GM18502 (cell line): ENCODE measurements at regions not wholly inside any gene's neighbourhood (a gene's known extent, or its start where the extent isn't known, plus 50 kb on each side); places are given as distances from the start of the nearest gene placed in this dataset.

Source experiments
- ATAC-seq: cut with Tn5 transposase; IDR thresholded peaks from one replicate; pipeline ENCODE4 v1.9.1; 2021; ENCODE audit warnings: mild to moderate bottlenecking; ENCODE audit not compliant: unreplicated experiment, poor library complexity

GRCh38 chr1:23639460-23640095, 52.0 kb upstream of the RPL11 start:
- ATAC-seq, result no peak

- ATAC-seq, result no peak
Observed at GRCh38 chr1:23638786-23639241, 52.8 kb upstream of the RPL11 start.

- no peak for ATAC-seq
Observed at GRCh38 chr1:23638188-23638619, 53.4 kb upstream of the RPL11 start.

GRCh38 chr1:23636009-23636408, 55.6 kb upstream of the RPL11 start:
- ATAC-seq, result no peak

GRCh38 chr1:23634840-23635651, 56.6 kb upstream of the RPL11 start:
- ATAC-seq, result peak; percentile 56

GRCh38 chr1:23634518-23634839, 57.1 kb upstream of the RPL11 start:
- no peak for ATAC-seq

GRCh38 chr1:23632479-23633160, 59.0 kb upstream of the RPL11 start:
- no peak for ATAC-seq

GRCh38 chr1:23629708-23630290, 61.8 kb upstream of the RPL11 start:
- ATAC-seq, result no peak

- ATAC-seq, result no peak
Observed at GRCh38 chr1:23628951-23629387, 62.6 kb upstream of the RPL11 start.

- ATAC-seq, result no peak
Observed at GRCh38 chr1:23627069-23627735, 64.4 kb upstream of the RPL11 start.

GRCh38 chr1:23625929-23626535, 65.6 kb upstream of the RPL11 start:
- ATAC-seq, result no peak

GRCh38 chr1:23625459-23625858, 66.1 kb upstream of the RPL11 start:
- no peak for ATAC-seq

GRCh38 chr1:23624440-23624839, 65.1 kb upstream of the ID3 start:
- no peak for ATAC-seq

- no peak for ATAC-seq
Observed at GRCh38 chr1:23622284-23622683, 63.0 kb upstream of the ID3 start.

- no peak for ATAC-seq
Observed at GRCh38 chr1:23620605-23621004, 61.3 kb upstream of the ID3 start.

- peak; percentile 63 for ATAC-seq
Observed at GRCh38 chr1:23619299-23620188, 60.2 kb upstream of the ID3 start.

GRCh38 chr1:23618586-23619083, 59.3 kb upstream of the ID3 start:
- ATAC-seq, result no peak

- ATAC-seq, result no peak
Observed at GRCh38 chr1:23617084-23617521, 57.8 kb upstream of the ID3 start.
